HG03039 (cell line): ENCODE measurements at regions not wholly inside any gene's neighbourhood (a gene's known extent, or its start where the extent isn't known, plus 50 kb on each side); places are given as distances from the start of the nearest gene placed in this dataset.

Experiments used
- ATAC-seq: cut with Tn5 transposase; IDR thresholded peaks from one replicate; pipeline ENCODE4 v1.9.1; 2021; ENCODE audit warnings: mild to moderate bottlenecking, moderate library complexity; ENCODE audit not compliant: unreplicated experiment

- ATAC-seq = no peak
Measured at GRCh38 chr7:52088008-52088901, 771.6 kb upstream of the COBL start.

DNA sequence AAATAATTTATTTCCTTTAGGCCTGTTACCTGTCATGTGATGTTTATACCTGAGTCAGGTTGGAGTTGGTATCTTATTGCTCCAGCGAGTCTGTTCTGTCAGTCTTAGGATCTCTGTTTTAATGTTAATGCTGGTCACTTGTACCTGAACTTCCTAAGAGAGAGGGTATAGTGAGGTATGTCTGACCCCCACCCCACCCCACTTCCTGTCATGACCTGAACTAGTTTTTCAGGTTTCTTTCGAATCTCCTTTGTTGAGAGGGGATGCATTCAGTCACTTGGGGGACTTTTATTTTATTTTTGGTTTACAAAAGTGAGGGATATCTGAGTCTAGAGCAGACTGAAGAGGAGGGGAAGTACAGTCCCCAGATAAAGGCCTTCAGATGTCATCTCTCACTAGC, 769.0 kb upstream of the COBL start:
- ATAC-seq = no peak

- no peak for ATAC-seq
Measured at GRCh38 chr7:52080493-52080892, 763.9 kb upstream of the COBL start.

DNA sequence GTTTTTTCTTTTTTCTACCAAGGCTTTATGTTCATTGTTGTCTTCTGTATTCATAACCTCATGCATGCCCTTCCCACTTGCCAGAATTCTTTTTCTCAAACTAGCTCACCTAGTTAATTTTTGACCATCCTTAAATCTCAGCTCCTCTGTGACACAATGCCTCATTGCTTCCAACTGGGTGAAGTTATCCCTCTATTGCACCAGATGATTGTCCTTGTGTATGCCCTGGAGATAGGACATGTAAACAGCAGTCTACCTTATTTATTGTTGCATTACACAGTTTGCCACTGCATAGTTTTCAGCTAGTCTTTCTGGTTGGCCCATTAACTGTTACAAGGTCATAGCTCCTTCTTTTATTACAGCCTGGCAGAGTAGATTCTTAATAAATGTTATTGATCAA, 763.1 kb upstream of the COBL start:
- ATAC-seq = no peak

DNA sequence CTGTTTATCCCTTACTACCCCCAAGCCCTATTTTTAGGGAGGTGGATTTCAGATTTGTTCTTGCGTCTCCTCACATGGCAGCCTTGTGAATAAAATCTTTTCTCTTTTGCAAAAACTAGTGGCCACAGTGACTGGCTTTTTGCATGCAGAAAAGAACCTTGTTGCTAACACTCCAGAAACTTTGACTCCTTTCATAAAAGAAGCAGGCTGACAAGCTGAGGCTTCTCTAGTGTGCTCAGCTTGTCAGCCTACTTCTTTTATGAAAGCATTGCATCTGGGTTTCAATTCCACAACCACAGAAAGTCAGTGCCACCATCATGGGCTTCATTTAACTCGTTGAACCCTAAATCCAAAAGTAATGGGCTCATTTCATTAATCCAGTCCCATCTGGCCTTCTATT, 761.0 kb upstream of the COBL start:
- no peak for ATAC-seq

DNA sequence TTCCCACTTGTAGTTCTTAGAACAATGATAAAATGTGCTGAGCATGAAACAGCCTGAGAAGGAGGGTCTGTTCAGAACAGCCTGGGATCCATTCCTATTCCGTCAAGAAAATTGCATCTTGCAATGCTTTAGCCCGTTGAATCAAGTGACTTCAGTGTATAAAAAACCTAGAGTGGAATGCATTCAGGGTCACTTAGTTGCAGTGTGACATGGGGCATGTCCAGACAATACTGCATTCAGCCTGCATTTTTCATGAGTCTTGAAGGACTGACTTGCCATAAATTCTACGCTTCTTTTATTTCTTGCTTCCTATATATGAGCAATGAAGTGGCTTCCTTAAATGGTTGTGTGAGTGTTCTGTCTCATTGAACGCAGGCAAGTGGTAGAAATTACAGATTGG, 758.3 kb upstream of the COBL start:
- no peak for ATAC-seq

- no peak for ATAC-seq
Measured at GRCh38 chr7:52074071-52074470, 757.5 kb upstream of the COBL start.

DNA sequence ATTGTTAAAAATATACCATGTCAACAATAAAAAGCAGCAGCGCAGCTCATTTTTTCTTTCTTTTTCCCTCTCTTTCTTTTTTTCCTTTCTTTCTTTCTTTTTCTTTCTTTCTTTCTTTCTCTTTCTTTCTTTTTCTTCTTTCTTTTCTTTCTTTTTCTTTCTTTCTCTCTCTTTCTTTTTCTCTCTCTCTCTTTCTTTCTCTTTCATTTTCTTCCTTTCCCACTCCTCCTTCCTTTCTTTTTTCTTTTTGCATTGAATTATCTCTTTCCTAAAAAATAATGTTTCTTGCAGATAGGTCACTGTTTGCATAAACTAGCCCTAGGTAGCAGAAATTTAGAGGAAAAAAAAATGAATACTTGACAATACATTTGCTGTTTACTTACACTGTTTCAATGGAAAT, 755.1 kb upstream of the COBL start:
- ATAC-seq = no peak

DNA sequence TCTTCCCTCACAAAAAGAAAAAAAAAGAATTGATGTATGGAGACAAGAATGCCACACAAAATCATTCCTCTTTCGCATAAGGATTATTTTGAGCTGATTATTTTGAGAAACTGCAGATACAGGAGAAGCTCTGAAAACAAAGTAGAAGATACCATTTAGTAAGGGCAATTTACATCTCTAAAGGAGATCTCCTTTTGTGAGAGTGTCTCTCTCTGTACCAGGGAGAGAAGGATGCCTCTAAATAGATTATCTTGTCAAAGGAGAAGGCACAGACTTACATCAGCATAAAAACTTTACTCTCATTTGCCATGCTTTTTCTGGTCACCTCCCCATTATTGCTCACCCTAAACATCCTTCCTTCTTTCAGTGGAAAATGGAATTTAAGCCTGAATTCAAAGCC, 747.9 kb upstream of the COBL start:
- no peak for ATAC-seq

DNA sequence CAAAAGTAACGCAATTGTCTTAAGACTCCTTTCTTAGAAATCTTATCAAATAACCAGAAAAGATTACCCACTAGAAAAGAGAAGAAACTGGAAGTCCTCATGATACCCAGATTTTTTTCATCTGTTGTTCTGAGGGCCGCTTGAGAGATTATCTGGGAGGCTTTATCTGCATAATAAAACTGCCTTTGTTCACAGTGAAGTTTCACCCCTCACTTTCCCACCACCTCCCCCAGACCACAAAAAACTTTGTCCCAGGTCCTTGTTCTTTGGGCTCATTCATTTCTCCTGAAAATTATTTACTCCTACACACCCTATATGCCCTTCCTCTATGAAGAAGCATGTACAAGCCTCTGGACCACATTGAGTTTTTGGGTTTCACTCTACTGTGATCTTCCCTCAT, 745.1 kb upstream of the COBL start:
- ATAC-seq = no peak

DNA sequence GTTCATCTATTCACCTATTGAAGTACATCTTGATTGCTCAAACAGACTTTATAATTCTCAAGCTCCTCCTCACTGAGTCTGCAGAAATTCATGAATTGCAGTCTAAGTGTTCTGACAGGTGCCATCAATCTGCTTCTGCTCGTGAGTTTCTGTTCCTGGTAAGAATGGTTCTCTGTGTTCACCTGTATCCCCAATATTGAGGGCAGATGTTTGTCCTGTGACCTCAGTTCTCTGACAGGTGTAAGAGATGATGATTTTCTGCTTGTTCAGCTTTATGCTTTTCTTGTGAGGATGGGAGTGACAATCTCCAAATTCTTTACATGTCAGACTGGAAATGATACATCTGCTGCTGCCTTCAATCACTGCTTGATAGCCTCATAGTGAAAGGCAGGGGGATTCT, 736.9 kb upstream of the COBL start:
- no peak for ATAC-seq

- no peak for ATAC-seq
Measured at GRCh38 chr7:52030722-52031121, 714.1 kb upstream of the COBL start.

DNA sequence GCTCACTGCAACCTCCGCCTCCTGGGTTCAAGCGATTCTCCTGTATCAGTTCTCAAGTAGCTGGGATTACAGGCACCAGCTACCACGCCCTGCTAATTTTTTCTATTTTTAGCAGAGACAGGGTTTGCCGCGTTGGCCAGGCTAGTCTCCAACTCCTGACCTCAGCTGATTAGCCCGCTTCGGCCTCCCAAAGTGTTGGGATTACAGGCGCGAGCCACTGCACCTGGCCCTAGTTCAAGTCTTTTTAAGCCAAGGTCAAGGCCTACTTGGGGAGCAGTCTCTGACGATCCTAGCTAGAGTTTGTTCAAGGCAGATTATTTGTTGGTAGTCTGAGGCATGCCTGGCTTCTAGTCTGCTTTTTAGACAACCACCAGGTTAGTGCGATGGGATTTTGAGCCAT, 709.5 kb upstream of the COBL start:
- ATAC-seq = no peak

- ATAC-seq = no peak
Measured at GRCh38 chr7:52021343-52021742, 704.7 kb upstream of the COBL start.

- no peak for ATAC-seq
Measured at GRCh38 chr7:52018680-52019054, 702.1 kb upstream of the COBL start.

DNA sequence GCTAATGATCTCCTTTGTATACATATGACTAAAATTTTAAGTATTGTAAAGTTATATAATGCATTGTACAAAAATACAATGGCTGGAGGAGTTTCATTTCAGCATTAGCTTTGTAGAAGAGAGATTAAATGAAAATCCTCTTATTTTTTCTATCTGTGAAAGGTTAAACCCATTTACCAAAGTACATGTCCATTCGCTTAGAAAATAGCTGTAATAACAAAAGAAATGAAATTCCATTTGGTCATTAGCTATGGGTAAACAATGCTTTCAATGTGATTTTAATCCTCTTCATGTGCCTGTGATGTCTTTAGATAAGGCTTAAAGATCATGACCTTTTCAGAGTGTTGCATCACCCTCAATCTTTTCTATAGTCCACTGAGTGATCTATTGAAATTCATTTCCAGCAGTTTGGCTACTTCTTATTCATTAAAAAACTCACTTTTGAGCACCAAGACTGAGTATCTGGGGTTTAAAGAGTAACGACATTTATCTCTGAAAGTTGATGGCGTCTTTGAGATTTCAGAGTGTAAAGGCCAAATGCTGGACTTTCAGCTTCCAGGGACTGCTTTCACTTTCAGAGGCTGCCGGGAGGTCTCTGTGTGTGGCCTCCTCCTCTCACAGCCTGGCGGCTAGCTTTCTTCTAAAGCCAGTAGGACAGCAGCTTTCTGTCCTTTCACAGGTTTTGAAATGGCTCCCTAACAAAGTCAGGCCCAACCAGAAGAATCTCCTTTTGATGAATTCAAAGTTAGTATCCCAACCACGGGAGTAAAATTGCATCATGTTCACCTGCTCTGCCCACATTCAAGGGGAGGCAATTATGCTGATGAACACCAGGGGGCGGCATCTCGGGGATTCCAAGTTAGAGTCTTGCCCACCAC, 701.4 kb upstream of the COBL start:
- no peak for ATAC-seq

DNA sequence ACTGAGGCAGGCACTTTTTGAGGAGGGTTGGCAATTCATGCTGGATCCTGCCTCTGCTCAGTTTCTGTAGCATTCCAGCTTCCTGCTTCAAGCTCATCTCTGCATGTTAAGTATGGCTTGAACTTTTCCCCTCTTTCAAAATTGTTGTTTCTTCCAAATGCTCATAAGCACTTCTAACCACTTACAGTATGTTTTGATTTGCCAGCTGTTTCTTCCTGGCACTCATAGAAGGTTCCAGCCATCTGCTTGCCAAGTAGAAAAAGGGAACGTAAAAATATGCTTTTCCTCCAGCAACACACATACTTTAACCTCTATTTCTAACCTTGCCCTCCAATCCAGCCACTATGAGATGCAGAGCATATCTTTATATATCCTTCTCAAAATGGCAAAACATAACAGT, 692.6 kb upstream of the COBL start:
- no peak for ATAC-seq

GRCh38 chr7:52006674-52007073, 690.1 kb upstream of the COBL start:
- no peak for ATAC-seq

GRCh38 chr7:52005613-52006012, 689.0 kb upstream of the COBL start:
- no peak for ATAC-seq

- no peak for ATAC-seq
Measured at GRCh38 chr7:51995596-51996179, 679.1 kb upstream of the COBL start.

DNA sequence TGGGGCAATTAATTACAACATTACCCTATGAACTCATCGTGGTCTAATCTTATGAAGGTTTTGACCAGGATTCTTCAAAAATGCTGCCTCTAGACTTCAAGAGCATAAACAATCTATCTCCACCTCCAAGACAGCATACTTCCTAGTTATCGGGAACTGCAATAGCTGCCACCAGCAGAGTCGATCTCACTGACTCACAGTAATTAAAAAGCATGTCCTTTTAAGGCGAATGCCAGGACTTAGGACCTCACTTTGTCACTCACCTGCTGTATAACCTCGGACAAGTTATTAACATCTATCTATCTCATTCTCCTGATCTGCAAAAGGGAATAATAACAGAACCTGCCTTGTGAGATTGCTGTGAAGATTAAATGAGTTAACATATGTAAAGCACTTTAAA, 666.0 kb upstream of the COBL start:
- no peak for ATAC-seq

GRCh38 chr7:51980812-51981211, 664.2 kb upstream of the COBL start:
- ATAC-seq = no peak
